OCI-LY7 (cell line): ENCODE measurements at regions not wholly inside any gene's neighbourhood (a gene's known extent, or its start where the extent isn't known, plus 50 kb on each side); places are given as distances from the start of the nearest gene placed in this dataset.

ENCODE experiments used
- BruUV-seq: library from RNA; stranded (reverse); fragments of 400-500 nt; replicated peaks from 2 replicates; lab custom pipeline; 2021; lab: Mats Ljungman, UMichigan
- CTCF ChIA-PET: fragments of 300-600 bp; sonication (Branson Sonifier 250); formaldehyde crosslinking; loops from one replicate; lab custom pipeline; 2022; ENCODE audit warnings: antibody characterized with exemption; ENCODE audit not compliant: unreplicated experiment; lab: Charles Lee
- POLR2A ChIA-PET: fragments of 300-600 bp; sonication (Branson Sonifier 250); formaldehyde crosslinking; loops from one replicate; lab custom pipeline; 2022; ENCODE audit warnings: antibody characterized with exemption; lab: Charles Lee
- DNase-seq: peaks from one replicate; pipeline ENCODE4 v3.0.0-alpha.2; 2015; ENCODE audit warnings: low spot score
- H2AFZ ChIP-seq: fragments of 200-600 bp; sonication (generic), shearing (Covaris generic); 2 replicates; pipeline ENCODE4 v1.6.1; 2014; ENCODE audit warnings: mild to moderate bottlenecking, antibody characterized with exemption, low read length, moderate library complexity
- H3K27ac ChIP-seq: fragments of 200-600 bp; sonication (generic); 2 replicates; pipeline ENCODE4 v1.5.1; 2014; ENCODE audit warnings: mixed run types, low read depth, mild to moderate bottlenecking, moderate library complexity, low read length, inconsistent platforms; ENCODE audit not compliant: poor library complexity, severe bottlenecking
- H3K36me3 ChIP-seq: fragments of 200-600 bp; sonication (generic); 2 replicates; pipeline ENCODE4 v1.6.1; 2014; ENCODE audit warnings: mild to moderate bottlenecking, antibody characterized with exemption, low read length, moderate library complexity, mixed read lengths; ENCODE audit not compliant: insufficient read depth
- H3K4me1 ChIP-seq: fragments of 200-600 bp; sonication (generic); 2 replicates; pipeline ENCODE4 v1.5.1; 2014; ENCODE audit warnings: mild to moderate bottlenecking, low read length; ENCODE audit not compliant: insufficient read depth, poor library complexity, severe bottlenecking
- H3K4me2 ChIP-seq: fragments of 200-600 bp; sonication (generic); 2 replicates; pipeline ENCODE4 v1.6.1; 2014; ENCODE audit warnings: mild to moderate bottlenecking, low read length
- H3K4me3 ChIP-seq: fragments of 200-600 bp; sonication (generic); 2 replicates; pipeline ENCODE4 v1.5.1; 2014; ENCODE audit warnings: mild to moderate bottlenecking, low read depth, low read length; ENCODE audit not compliant: poor library complexity, severe bottlenecking
- H3K79me2 ChIP-seq: fragments of 200-600 bp; sonication (generic); 2 replicates; pipeline ENCODE4 v1.6.1; 2016; ENCODE audit warnings: low read depth, mild to moderate bottlenecking, low read length, moderate library complexity, mixed read lengths; ENCODE audit not compliant: insufficient read depth
- H3K9me2 ChIP-seq: fragments of 200-600 bp; sonication (generic); 2 replicates; pipeline ENCODE4 v1.6.1; 2016; ENCODE audit warnings: mild to moderate bottlenecking, low read length, mixed read lengths; ENCODE audit not compliant: insufficient read depth
- H3K9me3 ChIP-seq: fragments of 200-600 bp; sonication (generic); 2 replicates; pipeline ENCODE4 v1.6.1; 2014; ENCODE audit warnings: mild to moderate bottlenecking, mixed run types, low read length, mixed read lengths
- H4K20me1 ChIP-seq: fragments of 200-600 bp; sonication (generic); 2 replicates; pipeline ENCODE4 v1.6.1; 2014; ENCODE audit warnings: mild to moderate bottlenecking, antibody characterized with exemption, low read length, moderate library complexity, mixed read lengths; ENCODE audit not compliant: insufficient read depth
- CTCF ChIP-seq: fragments of 200-600 bp; sonication (generic); conservative IDR thresholded peaks from 2 replicates; pipeline ENCODE4 v1.5.1; 2014; ENCODE audit warnings: mild to moderate bottlenecking, antibody characterized with exemption, low read length, moderate library complexity, mixed read lengths
- EZH2phosphoT487 ChIP-seq: fragments of 200-600 bp; sonication (generic); IDR thresholded peaks from 2 replicates; pipeline ENCODE4 v1.6.1; 2018; ENCODE audit warnings: low read depth, borderline replicate concordance, mild to moderate bottlenecking, mixed run types, antibody characterized with exemption, low read length, moderate library complexity, mixed read lengths
- intact Hi-C: fragments of 100-400 bp; cut with micrococcal nuclease; formaldehyde crosslinking; loops from one replicate; pipeline ENCODE4 v1.10.0; 2022; ENCODE audit not compliant: unreplicated experiment

- no peaks in the 10 kb centered on the region for H3K79me2 ChIP-seq
- CTCF ChIA-PET: no interaction called here
- POLR2A ChIA-PET: interaction anchor here (1.2 kb wide), 1 partner anchor 12 kb away, joined by 4 read pairs; no protein-coding TSS in a partner anchor
Measured at GRCh38 chr15:25959100-25959499, 96.0 kb upstream of the ATP10A start.

GRCh38 chr15:25955628-25956027 lies 92.5 kb upstream of the ATP10A start:
- no peaks in the 10 kb centered on the region for H3K9me3 ChIP-seq
- H3K4me2 ChIP-seq: no peak overlapping the region
- ChIA-PET POLR2A (interaction anchor here (0.6 kb wide), 1 partner anchor 23 kb away, joined by 3 read pairs; no protein-coding TSS in a partner anchor), CTCF (no interaction called here)
- no TSS peak for BruUV-seq
- intact Hi-C loops: no loop called here
- H2AFZ ChIP-seq: no peak overlapping the region
- no peaks in the 10 kb centered on the region for H4K20me1 ChIP-seq
- no peaks in the 10 kb centered on the region for H3K79me2 ChIP-seq
- no peak overlapping the region for H3K27ac ChIP-seq
- H3K4me1 ChIP-seq: no peaks in the 10 kb centered on the region
- no peaks in the 10 kb centered on the region for H3K36me3 ChIP-seq
- H3K4me3 ChIP-seq: no peak overlapping the region
- no peak for DNase-seq
- no peaks in the 10 kb centered on the region for H3K9me2 ChIP-seq
- TF ChIP-seq CTCF: no peak
- no peak for TF ChIP-seq EZH2phosphoT487

More at GRCh38 chr15:25959100-25959499, 96.0 kb upstream of the ATP10A start:
- intact Hi-C loops: no loop called here
- no TSS peak for BruUV-seq
- no peaks in the 10 kb centered on the region for H3K36me3 ChIP-seq
- H3K27ac ChIP-seq: no peak overlapping the region
- no peaks in the 10 kb centered on the region for H3K9me3 ChIP-seq
- no peaks in the 10 kb centered on the region for H3K4me1 ChIP-seq
- H3K4me3 ChIP-seq: no peak overlapping the region
- no peak overlapping the region for H2AFZ ChIP-seq
- no peaks in the 10 kb centered on the region for H4K20me1 ChIP-seq
- no peak overlapping the region for H3K4me2 ChIP-seq
- no peak for DNase-seq
- H3K9me2 ChIP-seq: no peaks in the 10 kb centered on the region
- no peak for TF ChIP-seq EZH2phosphoT487
- no peak for TF ChIP-seq CTCF

GRCh38 chr15:25954398-25954797 lies 91.3 kb upstream of the ATP10A start:
- no peaks in the 10 kb centered on the region for H3K4me1 ChIP-seq
- TF ChIP-seq CTCF: no peak
- TF ChIP-seq EZH2phosphoT487: no peak
- no TSS peak for BruUV-seq
- no peak overlapping the region for H3K27ac ChIP-seq
- H3K4me3 ChIP-seq: no peak overlapping the region
- intact Hi-C loops: no loop called here
- no peaks in the 10 kb centered on the region for H3K9me3 ChIP-seq
- DNase-seq: no peak
- ChIA-PET POLR2A (interaction anchor here (0.5 to 0.7 kb wide), 2 partner anchors 11 to 430 kb away, joined by 3 read pairs; no protein-coding TSS in a partner anchor), CTCF (interaction anchor here (0.5 kb wide), 1 partner anchor 29 kb away, joined by 4 read pairs; no protein-coding TSS in a partner anchor)
- H2AFZ ChIP-seq: no peak overlapping the region
- no peaks in the 10 kb centered on the region for H4K20me1 ChIP-seq
- H3K36me3 ChIP-seq: no peaks in the 10 kb centered on the region
- no peak overlapping the region for H3K4me2 ChIP-seq
- no peaks in the 10 kb centered on the region for H3K79me2 ChIP-seq
- H3K9me2 ChIP-seq: no peaks in the 10 kb centered on the region
